H9 (cell line): ENCODE measurements at regions not wholly inside any gene's neighbourhood (a gene's known extent, or its start where the extent isn't known, plus 50 kb on each side); places are given as distances from the start of the nearest gene placed in this dataset.

Experiments used
- DNase-seq: peaks from one replicate; pipeline ENCODE4 v3.0.0-alpha.2; 2017
- H2AFZ ChIP-seq: one replicate; pipeline ENCODE4 v1.6.1; 2013; ENCODE audit warnings: mild to moderate bottlenecking, low read length, control low read depth, moderate library complexity
- H2AK5ac ChIP-seq: 2 replicates; pipeline ENCODE4 v1.6.1; 2013; ENCODE audit warnings: low read length, control low read depth, mixed read lengths; ENCODE audit not compliant: insufficient read length
- H2BK120ac ChIP-seq: one replicate; pipeline ENCODE4 v1.6.1; 2013; ENCODE audit warnings: low read depth, mild to moderate bottlenecking, low read length, control low read depth, inconsistent platforms; ENCODE audit not compliant: poor library complexity, severe bottlenecking
- H2BK12ac ChIP-seq: 2 replicates; pipeline ENCODE4 v1.6.1; 2013; ENCODE audit warnings: low read length, control low read depth, mixed read lengths, low read depth; ENCODE audit not compliant: insufficient read length
- H2BK15ac ChIP-seq: 2 replicates; pipeline ENCODE4 v1.6.1; 2013; ENCODE audit warnings: low read depth, low read length, control low read depth
- H2BK20ac ChIP-seq: one replicate; pipeline ENCODE4 v1.6.1; 2013; ENCODE audit warnings: low read depth, mild to moderate bottlenecking, low read length, control low read depth, inconsistent platforms; ENCODE audit not compliant: poor library complexity, severe bottlenecking
- H2BK5ac ChIP-seq: 2 replicates; pipeline ENCODE4 v1.6.1; 2013; ENCODE audit warnings: low read length, control low read depth, mixed read lengths; ENCODE audit not compliant: insufficient read length
- H3K14ac ChIP-seq: 2 replicates; pipeline ENCODE4 v1.6.1; 2013; ENCODE audit warnings: low read length, control low read depth; ENCODE audit not compliant: insufficient read depth
- H3K18ac ChIP-seq: 2 replicates; pipeline ENCODE4 v1.6.1; 2013; ENCODE audit warnings: low read depth, mild to moderate bottlenecking, mixed read lengths, low read length, control low read depth; ENCODE audit not compliant: insufficient read length
- H3K23ac ChIP-seq: 2 replicates; pipeline ENCODE4 v1.6.1; 2013; ENCODE audit warnings: low read length, control low read depth, mixed read lengths, low read depth; ENCODE audit not compliant: insufficient read length
- H3K23me2 ChIP-seq: 2 replicates; pipeline ENCODE4 v1.6.1; 2013; ENCODE audit warnings: low read depth, mild to moderate bottlenecking, mixed read lengths, low read length, control low read depth; ENCODE audit not compliant: insufficient read length, poor library complexity, severe bottlenecking
- H3K27ac ChIP-seq: 2 replicates; pipeline ENCODE4 v1.5.1; 2013; ENCODE audit warnings: low read length, control low read depth, mixed read lengths, low read depth; ENCODE audit not compliant: insufficient read length
- H3K27me3 ChIP-seq: 2 replicates; pipeline ENCODE4 v1.6.1; 2013; ENCODE audit warnings: low read length, control low read depth, inconsistent platforms; ENCODE audit not compliant: insufficient read depth
- H3K4ac ChIP-seq: 2 replicates; pipeline ENCODE4 v1.6.1; 2013; ENCODE audit warnings: low read depth, mild to moderate bottlenecking, control low read depth, inconsistent platforms, low read length, moderate library complexity
- H3K4me1 ChIP-seq: 2 replicates; pipeline ENCODE4 v1.6.1; 2013; ENCODE audit warnings: low read length, control low read depth, inconsistent platforms; ENCODE audit not compliant: insufficient read depth
- H3K4me2 ChIP-seq: 2 replicates; pipeline ENCODE4 v1.6.1; 2013; ENCODE audit warnings: low read length, control low read depth, mixed read lengths; ENCODE audit not compliant: insufficient read length, insufficient read depth
- H3K56ac ChIP-seq: 2 replicates; pipeline ENCODE4 v1.6.1; 2013; ENCODE audit warnings: low read depth, mild to moderate bottlenecking, mixed read lengths, low read length, control low read depth; ENCODE audit not compliant: insufficient read length
- H3K79me1 ChIP-seq: 2 replicates; pipeline ENCODE4 v1.6.1; 2013; ENCODE audit warnings: low read depth, mild to moderate bottlenecking, moderate library complexity, low read length, control low read depth, inconsistent platforms; ENCODE audit not compliant: insufficient read depth, poor library complexity, severe bottlenecking
- H3K79me2 ChIP-seq: 2 replicates; pipeline ENCODE4 v1.6.1; 2013; ENCODE audit warnings: low read length, control low read depth, inconsistent platforms; ENCODE audit not compliant: insufficient read depth
- H3K9ac ChIP-seq: 2 replicates; pipeline ENCODE4 v1.6.1; 2013; ENCODE audit warnings: low read length, control low read depth, mixed read lengths; ENCODE audit not compliant: insufficient read length; ENCODE audit errors: extremely low read depth
- H3K9me3 ChIP-seq: one replicate; pipeline ENCODE4 v1.6.1; 2013; ENCODE audit warnings: low read depth, low read length, inconsistent platforms; ENCODE audit not compliant: control insufficient read depth
- H3T11ph ChIP-seq: one replicate; pipeline ENCODE4 v1.6.1; 2013; ENCODE audit warnings: mild to moderate bottlenecking, low read length, control low read depth, inconsistent platforms
- H4K20me1 ChIP-seq: one replicate; pipeline ENCODE4 v1.6.1; 2013; ENCODE audit not compliant: control insufficient read depth, insufficient read length, insufficient read depth
- H4K5ac ChIP-seq: 2 replicates; pipeline ENCODE4 v1.6.1; 2013; ENCODE audit warnings: low read depth, mild to moderate bottlenecking, mixed read lengths, low read length, control low read depth; ENCODE audit not compliant: insufficient read length
- H4K8ac ChIP-seq: replicated peaks from 2 replicates; pipeline ENCODE4 v1.6.1; 2013; ENCODE audit warnings: low read length, control low read depth, mixed read lengths, low read depth; ENCODE audit not compliant: insufficient read length
- H4K91ac ChIP-seq: 2 replicates; pipeline ENCODE4 v1.6.1; 2013; ENCODE audit warnings: low read depth, mild to moderate bottlenecking, moderate library complexity, mixed read lengths, low read length, control low read depth; ENCODE audit not compliant: insufficient read length
- H3K27ac Mint-ChIP-seq, 3 experiments: 2 replicates in 2 of 3; 3 replicates in 1 of 3; pipeline ENCODE4 v1.8.0; 2020 to 2021; ENCODE audit warnings: mixed read lengths in 3 of 3, mild to moderate bottlenecking in 1 of 3, moderate library complexity in 1 of 3
- H3K27me3 Mint-ChIP-seq: 2 replicates; pipeline ENCODE4 v1.8.0; 2021; ENCODE audit warnings: low read depth, mild to moderate bottlenecking, moderate library complexity, mixed read lengths
- H3K36me3 Mint-ChIP-seq, 3 experiments: 2 replicates in 2 of 3; 3 replicates in 1 of 3; pipeline ENCODE4 v1.8.0; 2020 to 2021; ENCODE audit warnings: low read depth in 3 of 3, mixed read lengths in 3 of 3; ENCODE audit not compliant: insufficient read depth in 1 of 3
- H3K4me1 Mint-ChIP-seq, 2 experiments: 2 replicates each; pipeline ENCODE4 v1.8.0; 2020; ENCODE audit warnings: mixed read lengths in 2 of 2
- H3K4me3 Mint-ChIP-seq, 2 experiments: 2 replicates in 1 of 2; 3 replicates in 1 of 2; pipeline ENCODE4 v1.8.0; 2020 to 2021; ENCODE audit warnings: mild to moderate bottlenecking in 2 of 2, mixed read lengths in 2 of 2, moderate library complexity in 1 of 2
- H3K9me3 Mint-ChIP-seq, 2 experiments: 2 replicates in 1 of 2; 3 replicates in 1 of 2; pipeline ENCODE4 v1.8.0; 2020; ENCODE audit warnings: mild to moderate bottlenecking in 2 of 2, mixed read lengths in 2 of 2, moderate library complexity in 1 of 2
- CTCF ChIP-seq: fragments of 200-600 bp; sonication (generic); conservative IDR thresholded peaks from 3 replicates; pipeline ENCODE4 v1.8.0; 2021; ENCODE audit warnings: antibody characterized with exemption, mild to moderate bottlenecking
- WGBS: extraction: QIAGEN DNeasy Blood & Tissue Kit; methylation state at CpG from one replicate; pipeline ENCODE4 v1.1.7; 2013; ENCODE audit warnings: missing lambda C conversion rate, low lambda C conversion rate, mixed read lengths; ENCODE audit not compliant: insufficient read length; ENCODE audit errors: extremely low coverage; 5-methylcytosine and 5-hydroxymethylcytosine counted together

GRCh38 chr10:81071087-81071796 lies 533.5 kb downstream of the SH2D4B start:
- H3K27ac Mint-ChIP-seq, result no peak overlapping the region
- no peak overlapping the region for H2BK12ac ChIP-seq
- no peak overlapping the region for H3K4ac ChIP-seq
- no peak overlapping the region for H2AK5ac ChIP-seq
- H3K4me1 ChIP-seq, result no peaks in the 10 kb centered on the region
- no peaks in the 10 kb centered on the region for H3K79me2 ChIP-seq
- H3K18ac ChIP-seq, result no peak overlapping the region
- H2BK120ac ChIP-seq, result no peak overlapping the region
- no peaks in the 10 kb centered on the region for H3K9me3 ChIP-seq
- WGBS, result no CpG with 5 or more reads among the region's 3 CpGs
- no peak overlapping the region for H3T11ph ChIP-seq
- no peak overlapping the region for H3K9ac ChIP-seq
- no peak overlapping the region for H3K56ac ChIP-seq
- H3K23me2 ChIP-seq, result no peaks in the 10 kb centered on the region
- no peak overlapping the region for H3K4me2 ChIP-seq
- H3K14ac ChIP-seq, result no peak overlapping the region
- H4K91ac ChIP-seq, result no peak overlapping the region
- no peak overlapping the region for H2BK20ac ChIP-seq
- H2BK5ac ChIP-seq, result no peak overlapping the region
- no peaks in the 10 kb centered on the region for H3K4me1 Mint-ChIP-seq
- no peak overlapping the region for H3K27ac ChIP-seq
- H3K4me3 Mint-ChIP-seq, result no peak overlapping the region
- H3K36me3 Mint-ChIP-seq, result no peaks in the 10 kb centered on the region
- H3K27me3 ChIP-seq, result no peaks in the 10 kb centered on the region
- no peak overlapping the region for H3K23ac ChIP-seq
- no peaks in the 10 kb centered on the region for H3K27me3 Mint-ChIP-seq
- H4K5ac ChIP-seq, result no peak overlapping the region
- H3K9me3 Mint-ChIP-seq, result no peaks in the 10 kb centered on the region
- no peaks in the 10 kb centered on the region for H3K79me1 ChIP-seq
- no peak overlapping the region for H2BK15ac ChIP-seq
- no peak overlapping the region for H2AFZ ChIP-seq
- H4K8ac ChIP-seq, result no peak overlapping the region
- H4K20me1 ChIP-seq, result no peaks in the 10 kb centered on the region
- DNase-seq, result no peak
- no peak for TF ChIP-seq CTCF
